Tibial artery (tissue), 4 donors: ENCODE measurements at regions not wholly inside any gene's neighbourhood (a gene's known extent, or its start where the extent isn't known, plus 50 kb on each side); places are given as distances from the start of the nearest gene placed in this dataset.

ENCODE experiments used
- DNase-seq, 2 donors: peaks; one replicate each; pipeline ENCODE4 v3.0.0-alpha.2; 2019
- H3K27ac ChIP-seq, 2 donors: fragments of 200-600 bp; sonication (generic) in 1 of 2; 1 replicate in 1 of 2; 2 replicates in 1 of 2; pipeline ENCODE4 v1.5.1; 2018 to 2019; ENCODE audit warnings: mild to moderate bottlenecking in 1 of 2
- H3K27me3 ChIP-seq, 2 donors: fragments of 200-600 bp; sonication (generic) in 1 of 2; one replicate each; pipeline versions ENCODE4 v1.5.1 to v1.6.0; 2016 to 2019
- H3K36me3 ChIP-seq, 3 donors: fragments of 200-600 bp; sonication (generic) in 2 of 3; one replicate each; pipeline ENCODE4 v1.5.1; 2016 to 2019; ENCODE audit warnings: mild to moderate bottlenecking in 2 of 3
- H3K4me1 ChIP-seq, 4 donors: fragments of 200-600 bp; sonication (generic) in 2 of 4; 1 replicate in 3 of 4; 2 replicates in 1 of 4; pipeline ENCODE4 v1.5.1; 2016 to 2019
- H3K4me3 ChIP-seq, 2 donors: fragments of 200-600 bp; sonication (generic) in 1 of 2; 1 replicate in 1 of 2; 2 replicates in 1 of 2; pipeline ENCODE4 v1.5.1; 2018 to 2019; ENCODE audit warnings: mild to moderate bottlenecking in 2 of 2
- H3K9me3 ChIP-seq, 3 donors: fragments of 200-600 bp; sonication (generic) in 1 of 3; one replicate each; pipeline ENCODE4 v1.5.1; 2016 to 2019
- intact Hi-C: fragments of 100-400 bp; cut with DNase I; formaldehyde crosslinking; loops from one replicate; pipeline ENCODE4 v1.15.0; 2023; ENCODE audit warnings: low total_unique reads
- TF ChIP-seq, protein P1 (sequence below), 2 experiments: fragments of 200-600 bp in 1 of 2; fragments of 450-650 bp in 1 of 2; IDR thresholded peaks; one replicate each; pipeline ENCODE4 v1.5.1; 2017 to 2019; ENCODE audit warnings: antibody characterized with exemption in 2 of 2, mild to moderate bottlenecking in 1 of 2, moderate library complexity in 1 of 2

DNA sequence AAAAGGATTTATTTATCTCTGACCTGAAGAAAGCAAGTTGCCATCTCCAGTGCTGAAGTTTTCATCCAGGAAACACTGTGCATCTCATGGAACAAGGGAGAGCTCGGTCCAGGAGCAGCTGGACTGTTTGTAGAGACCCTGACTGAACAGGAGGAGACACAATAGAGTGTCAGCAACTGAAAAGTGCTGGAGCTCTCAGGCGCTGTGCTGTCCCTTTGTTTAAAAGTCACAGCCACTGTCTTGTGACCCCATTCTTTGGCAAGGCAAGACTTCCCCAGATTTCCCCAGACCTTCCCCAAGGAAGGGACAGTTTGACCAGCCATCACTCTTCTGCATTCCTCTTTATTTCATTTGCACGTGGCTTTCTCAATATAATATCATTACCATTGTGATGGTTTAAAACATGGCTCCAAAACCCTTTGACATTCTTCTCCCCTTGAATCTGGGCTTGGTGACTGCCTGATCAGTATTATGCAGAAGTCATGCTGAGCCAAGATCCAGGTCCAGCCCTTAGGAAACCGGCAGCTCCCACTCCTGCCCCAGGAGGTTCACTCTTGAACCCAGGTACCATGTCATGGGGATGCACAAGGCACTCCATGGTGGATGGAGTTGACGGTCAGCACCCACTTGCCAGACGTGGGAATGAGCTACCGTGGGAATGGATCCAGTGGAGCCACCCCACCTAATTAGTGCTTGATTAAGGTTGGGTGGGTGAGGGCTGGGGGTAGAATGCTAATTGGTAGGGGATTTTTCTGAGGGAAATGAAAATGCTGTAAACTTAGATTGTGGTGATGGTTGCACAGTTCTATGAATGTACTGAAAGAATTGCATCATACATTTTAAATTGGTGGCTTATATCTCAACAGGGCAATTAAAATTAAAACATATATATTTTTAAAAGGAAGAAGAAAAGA lies 497.9 kb upstream of the RAB6C start:
- DNase-seq: no peak
- Histone ChIP-seq H3K9me3 (no peaks in the 10 kb centered on the region), H3K27me3 (peaks cover 0 to 2% of the 10 kb centered on the region in 2 donors), H3K36me3 (no peaks in the 10 kb centered on the region), H3K27ac (no peak overlapping the region), H3K4me1 (no peaks in the 10 kb centered on the region), H3K4me3 (no peak overlapping the region)
- intact Hi-C loops: no loop called here
- TF ChIP-seq, protein P1, sequence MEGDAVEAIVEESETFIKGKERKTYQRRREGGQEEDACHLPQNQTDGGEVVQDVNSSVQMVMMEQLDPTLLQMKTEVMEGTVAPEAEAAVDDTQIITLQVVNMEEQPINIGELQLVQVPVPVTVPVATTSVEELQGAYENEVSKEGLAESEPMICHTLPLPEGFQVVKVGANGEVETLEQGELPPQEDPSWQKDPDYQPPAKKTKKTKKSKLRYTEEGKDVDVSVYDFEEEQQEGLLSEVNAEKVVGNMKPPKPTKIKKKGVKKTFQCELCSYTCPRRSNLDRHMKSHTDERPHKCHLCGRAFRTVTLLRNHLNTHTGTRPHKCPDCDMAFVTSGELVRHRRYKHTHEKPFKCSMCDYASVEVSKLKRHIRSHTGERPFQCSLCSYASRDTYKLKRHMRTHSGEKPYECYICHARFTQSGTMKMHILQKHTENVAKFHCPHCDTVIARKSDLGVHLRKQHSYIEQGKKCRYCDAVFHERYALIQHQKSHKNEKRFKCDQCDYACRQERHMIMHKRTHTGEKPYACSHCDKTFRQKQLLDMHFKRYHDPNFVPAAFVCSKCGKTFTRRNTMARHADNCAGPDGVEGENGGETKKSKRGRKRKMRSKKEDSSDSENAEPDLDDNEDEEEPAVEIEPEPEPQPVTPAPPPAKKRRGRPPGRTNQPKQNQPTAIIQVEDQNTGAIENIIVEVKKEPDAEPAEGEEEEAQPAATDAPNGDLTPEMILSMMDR (IDR thresholded peaks at IDR 0.05): no peak

GRCh38 chr2:129482626-129483025 lies 496.8 kb upstream of the RAB6C start:
- TF ChIP-seq, protein P1 (IDR thresholded peaks at IDR 0.05): no peak
- H3K27me3 ChIP-seq: peaks cover 0 to 2% of the 10 kb centered on the region in 2 donors
- no peak overlapping the region for H3K4me3 ChIP-seq
- H3K36me3 ChIP-seq: no peaks in the 10 kb centered on the region
- no peaks in the 10 kb centered on the region for H3K9me3 ChIP-seq
- no peaks in the 10 kb centered on the region for H3K4me1 ChIP-seq
- H3K27ac ChIP-seq: no peak overlapping the region
- no peak for DNase-seq
- intact Hi-C loops: no loop called here

DNA sequence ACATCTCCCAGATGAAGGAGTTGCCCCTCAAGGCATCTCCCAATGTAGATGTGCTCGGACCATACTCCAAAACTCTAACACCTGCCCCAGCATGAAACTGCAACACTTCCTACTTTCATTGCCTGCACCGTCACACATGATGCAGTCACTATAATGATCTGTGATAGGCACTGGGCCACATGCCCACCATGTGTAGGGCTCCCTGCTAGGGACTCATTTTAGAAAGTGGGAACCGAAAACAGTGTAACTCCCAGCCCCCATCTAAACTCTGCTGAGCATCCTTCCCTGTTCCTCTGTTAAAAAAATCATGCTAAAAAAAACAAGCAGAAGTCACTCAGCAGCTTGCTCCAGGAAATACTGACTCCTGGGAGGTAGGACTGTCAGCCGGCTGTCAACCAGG lies 496.1 kb upstream of the RAB6C start:
- intact Hi-C loops: no loop called here
- Histone ChIP-seq H3K27me3 (peaks cover 0 to 2% of the 10 kb centered on the region in 2 donors), H3K9me3 (no peaks in the 10 kb centered on the region), H3K4me1 (no peaks in the 10 kb centered on the region), H3K36me3 (no peaks in the 10 kb centered on the region), H3K4me3 (no peak overlapping the region), H3K27ac (no peak overlapping the region)
- TF ChIP-seq, protein P1 (IDR thresholded peaks at IDR 0.05): no peak
- DNase-seq: no peak

- H3K36me3 ChIP-seq: no peaks in the 10 kb centered on the region
- no peaks in the 10 kb centered on the region for H3K9me3 ChIP-seq
- no peak for DNase-seq
- no peak overlapping the region for H3K4me3 ChIP-seq
- no peak overlapping the region for H3K27ac ChIP-seq
- intact Hi-C loops: no loop called here
- H3K4me1 ChIP-seq: no peaks in the 10 kb centered on the region
- TF ChIP-seq, protein P1 (IDR thresholded peaks at IDR 0.05): no peak
- H3K27me3 ChIP-seq: peaks cover 0 to 2% of the 10 kb centered on the region in 2 donors
Observed at GRCh38 chr2:129484999-129485897, 494.2 kb upstream of the RAB6C start.

- no peak overlapping the region for H3K4me3 ChIP-seq
- TF ChIP-seq, protein P1 (IDR thresholded peaks at IDR 0.05): no peak
Observed at GRCh38 chr2:129488376-129488775, 491.1 kb upstream of the RAB6C start.

More at GRCh38 chr2:129488376-129488775, 491.1 kb upstream of the RAB6C start:
- intact Hi-C loops: no loop called here
- Histone ChIP-seq H3K4me1 (no peaks in the 10 kb centered on the region), H3K27me3 (peaks cover 0 to 2% of the 10 kb centered on the region in 2 donors), H3K36me3 (no peaks in the 10 kb centered on the region), H3K27ac (no peak overlapping the region), H3K9me3 (no peaks in the 10 kb centered on the region)
- no peak for DNase-seq
